Stimulated activated CD8-positive, alpha-beta memory T cell treated with anti-CD3 and anti-CD28 coated beads, Interleukin-12 subunit alpha, Interleukin-12 subunit beta, amount 100 ng/mL, for 4 hours (primary cell): ENCODE measurements at regions not wholly inside any gene's neighbourhood (a gene's known extent, or its start where the extent isn't known, plus 50 kb on each side); places are given as distances from the start of the nearest gene placed in this dataset.
"Not testable (repeated sequence)": the region's sequence is repeated elsewhere in the genome, so short reads cannot be mapped to it uniquely, and the experiment has no call there.

Experiments
- DNase-seq: peaks from one replicate; pipeline ENCODE4 v3.0.0-alpha.2; 2020; ENCODE audit warnings: low read depth

DNA sequence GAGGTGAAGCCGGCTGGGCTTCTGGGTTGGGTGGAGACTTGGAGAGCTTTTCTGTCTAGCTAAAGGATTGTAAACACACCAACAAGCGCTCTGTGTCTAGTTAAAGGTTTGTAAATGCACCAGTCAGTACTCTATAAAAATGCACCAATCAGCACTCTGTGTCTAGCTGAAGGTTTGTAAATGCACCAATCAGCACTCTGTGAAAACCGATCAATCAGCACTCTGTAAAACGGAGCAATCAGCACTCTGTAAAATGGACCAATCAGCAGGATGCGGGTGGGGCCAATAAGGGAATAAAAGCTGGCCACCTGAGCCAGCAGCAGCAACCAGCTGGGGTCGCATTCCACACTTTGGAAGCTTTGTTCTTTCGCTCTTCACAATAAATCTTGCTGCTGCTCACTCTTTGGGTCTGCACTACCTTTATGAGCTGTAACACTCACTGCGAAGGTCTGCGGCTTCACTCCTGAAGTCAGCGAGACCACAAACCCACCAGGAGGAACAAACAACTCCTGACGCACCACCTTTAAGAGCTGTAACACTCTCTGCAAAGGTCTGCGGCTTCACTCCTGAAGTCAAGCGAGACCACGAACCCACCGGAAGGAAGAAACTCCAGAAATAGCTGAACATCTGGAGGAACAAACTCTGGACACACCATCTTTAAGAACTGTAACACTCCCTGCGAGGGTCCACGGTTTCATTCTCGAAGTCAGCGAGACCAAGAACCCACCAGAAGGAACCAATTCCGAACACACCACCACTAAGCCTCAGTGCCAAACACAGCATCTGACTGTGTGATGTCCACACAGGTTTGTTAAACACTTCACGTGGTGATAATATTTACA is 378.2 kb upstream of the CCDC54 start:
- not testable (repeated sequence) for DNase-seq

DNA sequence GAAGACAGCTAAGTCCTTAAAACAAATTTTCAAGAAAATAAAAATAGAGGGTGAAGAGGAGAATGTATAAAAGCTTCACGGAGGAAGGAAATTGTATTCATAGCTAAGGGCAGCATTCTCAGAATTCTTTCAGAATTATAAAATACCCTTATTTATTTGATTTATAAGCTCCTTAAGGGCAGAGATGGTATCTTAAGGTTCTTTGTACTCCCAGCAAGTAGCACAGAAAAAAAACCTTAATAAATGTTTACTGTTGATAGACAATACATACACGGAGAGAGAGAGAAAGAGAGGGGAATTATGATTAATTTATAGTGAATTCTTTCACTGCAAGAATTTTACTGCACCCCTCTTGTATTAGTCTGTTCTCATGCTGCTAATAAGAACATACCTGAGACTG is 375.6 kb upstream of the CCDC54 start:
- no peak for DNase-seq

DNA sequence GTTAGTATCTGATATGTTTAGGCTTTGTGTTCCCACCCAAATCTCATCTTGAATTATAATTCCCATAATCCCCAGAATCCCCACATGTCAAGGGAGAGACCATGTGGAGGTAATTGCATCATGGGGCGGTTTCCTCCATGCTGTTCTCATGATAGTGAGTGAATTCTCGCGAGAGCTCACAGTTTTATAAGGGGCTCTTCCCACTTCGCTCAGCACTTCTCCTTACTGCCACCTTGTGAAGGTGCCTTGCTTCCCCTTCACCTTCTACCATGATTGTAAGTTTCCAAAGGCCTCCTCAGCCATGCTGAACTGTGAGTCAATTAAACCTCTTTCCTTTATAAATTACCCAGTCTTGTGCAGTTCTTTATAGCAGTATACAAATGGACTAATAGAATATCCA is 371.9 kb upstream of the CCDC54 start:
- DNase-seq = not testable (repeated sequence)

- no peak for DNase-seq
These were observed 369.0 kb upstream of the CCDC54 start for GRCh38 chr3:107008213-107008612.

- DNase-seq = no peak
These were observed 363.6 kb upstream of the CCDC54 start for GRCh38 chr3:107013641-107014040.

GRCh38 chr3:107024551-107025026 is 352.6 kb upstream of the CCDC54 start:
- DNase-seq = no peak

DNA sequence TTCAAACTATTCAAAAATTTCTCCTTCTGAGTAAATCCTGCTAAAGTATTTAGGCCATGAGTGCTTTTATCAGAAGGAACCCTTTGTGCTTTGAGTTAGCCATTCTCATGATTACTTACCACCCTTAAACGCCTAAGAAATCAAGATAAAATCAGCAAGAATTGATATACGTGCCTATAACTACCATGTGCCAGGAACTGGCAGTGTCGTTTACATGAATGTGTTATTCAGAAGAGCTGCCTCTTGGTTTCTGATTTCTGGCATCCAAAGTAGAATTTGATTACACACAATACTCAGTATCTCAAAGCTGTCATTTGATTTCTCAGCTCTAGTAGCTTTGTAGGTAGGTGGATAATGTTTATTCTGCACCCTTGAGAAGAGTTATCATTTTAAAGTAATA is 351.3 kb upstream of the CCDC54 start:
- DNase-seq = no peak

GRCh38 chr3:107028086-107028485 is 349.2 kb upstream of the CCDC54 start:
- no peak for DNase-seq

DNA sequence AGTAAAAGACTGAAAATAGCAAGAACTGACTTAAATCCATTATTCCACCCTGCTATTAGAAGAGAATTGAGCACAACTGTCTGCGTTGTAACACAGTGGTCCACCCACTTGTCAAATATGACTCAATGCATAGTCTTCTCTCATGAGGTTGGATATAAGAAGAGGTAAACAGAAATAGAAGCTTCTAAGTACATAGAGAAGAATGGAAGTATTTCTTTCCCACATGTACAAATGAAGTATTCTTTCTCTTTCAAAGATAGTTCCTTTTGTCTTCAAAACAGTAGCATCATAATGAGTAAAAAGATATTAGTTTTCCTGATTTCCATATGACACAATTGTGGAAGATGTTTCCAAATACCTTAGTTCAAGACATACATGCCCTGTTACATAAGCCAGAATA is 348.6 kb upstream of the CCDC54 start:
- DNase-seq = no peak

- no peak for DNase-seq
These were observed 345.1 kb upstream of the CCDC54 start for GRCh38 chr3:107032111-107032510.

DNA sequence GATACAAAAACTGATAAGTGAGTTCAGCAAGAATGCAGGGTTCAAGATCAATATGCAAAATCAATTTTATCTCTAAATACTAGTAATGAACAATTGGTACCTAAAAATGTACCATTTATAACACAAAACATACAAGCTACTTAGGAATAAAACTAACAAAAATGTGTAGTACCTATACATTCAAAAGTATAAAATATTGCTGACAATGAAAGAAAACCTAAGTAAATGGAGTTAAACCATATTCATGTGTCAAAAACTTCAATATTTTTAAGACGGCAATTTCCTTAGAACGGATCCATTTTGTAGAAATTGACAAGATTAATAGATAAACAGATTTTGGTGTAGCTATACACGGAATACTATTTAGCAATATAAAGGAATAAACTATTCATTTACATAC is 343.1 kb upstream of the CCDC54 start:
- no peak for DNase-seq

DNA sequence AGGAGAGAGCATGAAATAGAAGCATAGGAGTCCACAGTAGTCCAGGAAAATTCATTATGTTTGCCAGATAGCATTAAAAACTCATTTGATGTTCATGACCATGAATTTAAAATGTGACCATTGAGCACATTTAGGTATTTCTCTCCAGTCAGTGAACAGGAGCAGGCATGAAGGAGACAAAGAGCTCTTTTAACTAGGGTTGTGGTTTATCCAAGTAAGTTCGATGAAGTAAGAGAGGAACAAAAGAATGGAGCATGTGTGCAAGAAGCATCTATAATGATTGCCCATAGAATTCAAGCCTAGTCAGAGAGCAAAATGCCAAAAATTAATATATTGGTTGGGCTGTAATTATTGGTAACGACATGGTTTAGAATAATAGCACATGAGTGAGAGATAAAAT is 342.1 kb upstream of the CCDC54 start:
- DNase-seq = no peak

DNA sequence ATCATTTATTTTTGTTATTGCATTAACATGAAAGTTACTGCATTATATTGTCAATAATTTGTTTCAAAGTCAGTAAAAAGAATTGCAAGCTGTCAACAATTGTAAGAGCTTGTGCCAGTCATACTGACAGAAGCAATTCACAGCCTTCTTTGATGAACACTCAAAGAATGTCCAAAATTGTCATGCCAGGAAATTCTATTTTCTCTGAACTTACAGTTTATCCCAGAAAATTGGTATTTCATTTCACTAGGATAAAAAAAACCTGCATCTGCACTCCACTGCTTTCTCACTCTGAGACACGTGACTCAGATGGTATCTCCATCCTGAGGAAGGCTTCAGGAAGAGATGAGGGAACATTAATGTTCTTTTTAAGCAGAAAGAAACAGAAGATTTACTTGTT is 332.6 kb upstream of the CCDC54 start:
- DNase-seq = no peak

DNA sequence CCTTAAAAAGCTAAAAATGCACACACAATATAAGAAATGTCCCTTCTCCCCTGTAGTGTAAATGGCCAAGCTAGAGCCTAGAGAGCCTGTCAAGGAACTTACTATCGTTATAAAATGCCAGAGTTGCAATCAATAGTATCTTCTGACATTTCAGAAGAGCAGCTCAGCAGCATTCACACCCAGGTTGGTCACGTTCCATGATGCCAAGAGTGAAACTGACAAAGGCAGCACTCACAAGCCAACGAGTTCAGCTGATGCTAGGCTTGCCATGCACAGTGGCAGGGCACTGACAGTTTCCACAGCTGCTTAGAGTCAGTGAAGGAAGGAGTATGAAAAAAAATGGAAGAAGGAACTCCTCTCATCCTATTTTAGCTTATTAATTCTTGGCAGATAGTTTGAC is 331.4 kb upstream of the CCDC54 start:
- no peak for DNase-seq

- no peak for DNase-seq
These were observed 321.9 kb upstream of the CCDC54 start for GRCh38 chr3:107055181-107055942.

DNA sequence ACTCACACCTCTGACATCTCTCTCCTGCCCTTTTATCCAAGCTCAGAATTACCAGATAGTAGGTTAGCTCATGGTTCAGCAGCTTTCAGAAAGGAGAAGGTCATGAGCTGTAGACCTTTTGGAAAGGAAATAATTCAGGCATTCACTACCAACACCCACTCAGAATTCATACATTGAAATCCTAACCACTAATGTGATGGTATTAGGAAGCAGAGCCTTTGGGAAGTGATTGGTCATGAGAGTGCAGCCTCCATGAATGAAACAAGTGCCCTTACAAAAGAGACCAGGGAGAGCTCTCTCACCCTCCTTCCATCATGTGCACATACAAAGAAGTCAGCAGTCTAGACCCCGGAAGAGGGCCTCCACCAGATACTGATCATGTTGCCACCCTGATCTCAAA is 315.8 kb upstream of the CCDC54 start:
- DNase-seq = no peak

DNA sequence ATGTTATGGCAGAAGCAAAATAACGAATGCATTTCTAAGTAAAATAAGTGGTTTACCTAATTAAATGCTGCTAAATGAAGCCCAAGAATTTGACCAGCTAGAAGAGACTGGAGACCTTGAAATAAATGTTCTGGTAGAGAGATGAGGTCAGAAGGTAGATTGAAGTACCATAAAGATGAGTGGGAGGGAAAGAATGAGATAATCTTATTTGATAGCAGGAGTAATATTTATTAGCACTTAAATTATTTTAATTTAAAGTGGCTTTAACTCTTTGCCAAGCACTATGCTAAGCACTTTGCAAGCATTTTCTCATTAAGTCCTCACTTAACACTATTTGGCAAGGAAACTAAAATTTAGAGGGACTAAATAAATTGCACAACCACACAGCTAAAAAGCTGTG is 314.9 kb upstream of the CCDC54 start:
- no peak for DNase-seq

- no peak for DNase-seq
These were observed 314.5 kb upstream of the CCDC54 start for GRCh38 chr3:107062787-107063186.

DNA sequence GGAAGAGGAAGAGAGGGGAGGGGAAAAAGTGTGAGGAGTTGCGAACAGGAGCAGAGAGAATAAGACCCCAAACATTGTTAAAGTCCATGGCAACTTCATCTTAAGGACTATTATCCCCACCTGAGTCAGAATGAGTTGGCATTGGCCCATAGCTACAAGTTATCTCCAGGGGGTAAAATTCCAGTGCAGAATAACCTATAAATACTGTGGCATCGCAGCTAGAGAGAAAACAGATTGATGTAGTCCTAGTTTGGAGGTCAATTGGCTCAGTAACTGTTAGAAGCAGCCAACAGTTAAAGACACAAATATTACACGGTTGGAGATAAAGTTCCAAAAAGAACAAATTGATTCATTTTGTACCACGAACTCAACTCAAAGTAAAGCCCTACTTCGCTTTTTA is 313.9 kb upstream of the CCDC54 start:
- DNase-seq = no peak

DNA sequence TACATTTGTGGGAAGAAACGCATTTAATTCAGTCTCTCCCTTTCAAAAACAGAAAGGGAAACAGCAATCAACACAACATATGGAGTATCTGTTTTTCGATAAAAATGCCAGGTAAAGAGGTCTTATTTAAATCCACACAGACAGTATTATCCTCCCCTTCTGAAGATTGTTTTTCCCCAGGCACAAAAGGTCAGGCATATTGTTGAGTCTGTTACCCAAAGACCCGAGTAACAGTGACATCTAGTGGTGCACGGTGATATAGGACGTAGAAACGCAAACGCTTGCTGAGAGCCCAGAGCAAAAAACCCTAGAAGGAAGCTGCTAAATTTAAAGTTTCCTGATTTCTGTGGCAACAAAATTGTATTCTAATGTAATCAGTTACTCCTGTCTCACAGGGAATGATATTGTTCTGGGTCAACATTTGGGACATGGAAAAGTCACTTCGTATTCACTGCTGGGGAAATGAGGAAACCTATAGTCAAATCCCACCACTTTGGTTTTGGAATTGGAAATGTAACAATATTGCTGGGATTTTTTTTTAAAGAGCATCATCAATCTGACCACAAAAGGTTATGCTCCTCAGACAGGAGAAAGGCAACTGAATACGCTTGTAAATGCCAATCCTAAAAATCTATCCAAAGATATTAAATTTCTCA is 312.7 kb upstream of the CCDC54 start:
- no peak for DNase-seq

DNA sequence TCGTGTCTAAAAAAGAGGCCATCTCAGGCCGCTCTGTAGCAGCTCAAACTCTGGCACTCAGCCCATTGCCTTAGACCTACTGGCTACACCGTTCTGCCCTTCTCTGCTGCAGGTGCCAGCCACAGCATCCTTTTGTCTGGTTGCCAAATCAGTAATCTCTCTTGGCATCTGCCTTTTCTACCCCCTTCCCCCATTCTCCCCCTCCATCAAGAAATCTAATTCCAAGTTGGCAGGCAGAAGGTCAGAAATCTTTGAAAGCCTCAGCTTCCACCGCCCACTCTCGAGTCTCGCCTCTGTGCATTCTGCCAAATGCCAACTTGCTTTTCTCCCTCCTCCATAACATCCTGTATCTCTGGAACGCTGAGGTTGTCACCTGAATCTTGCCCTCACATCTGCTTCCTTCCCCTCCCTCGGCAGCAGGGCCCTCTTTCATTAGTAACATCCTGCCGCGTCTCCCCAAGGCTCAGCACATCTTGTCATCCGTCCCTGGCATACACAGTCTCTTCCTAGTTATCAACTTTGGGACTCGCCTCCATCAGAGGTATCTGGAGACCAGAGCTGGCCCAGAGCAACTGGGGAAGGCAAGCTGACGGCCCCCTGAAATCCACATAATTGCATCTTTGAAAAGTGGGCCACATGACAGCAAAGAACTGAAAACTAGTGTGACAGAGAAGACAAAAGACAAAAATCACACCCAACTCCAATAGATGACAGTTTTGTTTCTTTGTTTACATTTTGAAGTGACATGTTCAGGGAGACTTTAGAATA is 312.0 kb upstream of the CCDC54 start:
- DNase-seq = no peak

DNA sequence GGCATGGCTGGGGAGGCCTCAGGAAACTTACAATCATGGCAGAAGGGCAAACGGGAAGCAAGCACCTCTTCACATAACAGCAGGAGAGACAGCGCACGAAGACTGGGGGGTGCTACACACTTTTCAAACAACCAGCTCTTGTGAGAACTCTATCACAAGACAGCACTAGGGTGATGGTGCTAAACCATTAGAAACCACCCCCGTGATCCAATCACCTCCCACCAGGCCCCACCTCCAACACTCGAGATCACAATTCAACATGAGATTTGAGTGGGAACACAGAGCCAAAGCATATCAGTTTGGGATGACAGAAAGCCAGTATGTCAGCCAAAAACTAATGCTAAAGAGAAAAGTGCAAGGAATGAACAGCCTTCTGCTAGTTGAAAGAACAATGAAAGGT is 309.8 kb upstream of the CCDC54 start:
- no peak for DNase-seq
